Osteoblast (primary cell): ENCODE measurements at regions not wholly inside any gene's neighbourhood (a gene's known extent, or its start where the extent isn't known, plus 50 kb on each side); places are given as distances from the start of the nearest gene placed in this dataset.

ENCODE experiments used
- DNase-seq: peaks from one replicate; pipeline ENCODE4 v3.0.0; 2011; ENCODE audit warnings: low spot score, mixed read lengths; ENCODE audit not compliant: insufficient read length; ENCODE audit errors: missing footprints
- H2AFZ ChIP-seq: 2 replicates; pipeline ENCODE4 v1.6.0; 2011; ENCODE audit warnings: mild to moderate bottlenecking, low read length
- H3K27ac ChIP-seq: 2 replicates; pipeline ENCODE4 v1.5.1; 2011; ENCODE audit warnings: mild to moderate bottlenecking, low read depth, low read length, moderate library complexity
- H3K27me3 ChIP-seq: 2 replicates; pipeline ENCODE4 v1.6.0; 2012; ENCODE audit warnings: mild to moderate bottlenecking, control low read depth, inconsistent platforms, low read length, moderate library complexity; ENCODE audit not compliant: insufficient read depth
- H3K36me3 ChIP-seq: 2 replicates; pipeline ENCODE4 v1.5.1; 2011; ENCODE audit warnings: mild to moderate bottlenecking, low read length, control low read depth, moderate library complexity; ENCODE audit not compliant: insufficient read depth
- H3K4me1 ChIP-seq: 2 replicates; pipeline ENCODE4 v1.5.1; 2011; ENCODE audit warnings: mild to moderate bottlenecking, low read length, control low read depth, moderate library complexity; ENCODE audit not compliant: insufficient read depth
- H3K4me2 ChIP-seq: 2 replicates; pipeline ENCODE4 v1.6.0; 2011; ENCODE audit warnings: mild to moderate bottlenecking, low read length; ENCODE audit not compliant: insufficient read depth
- H3K4me3 ChIP-seq: fragments of 200-600 bp; sonication (generic); 3 replicates; pipeline ENCODE4 v1.5.1; 2012; ENCODE audit warnings: mild to moderate bottlenecking, low read length, inconsistent platforms; ENCODE audit not compliant: insufficient read depth
- H3K79me2 ChIP-seq: 2 replicates; pipeline ENCODE4 v1.6.0; 2012; ENCODE audit warnings: mild to moderate bottlenecking, low read length, control low read depth, inconsistent platforms; ENCODE audit not compliant: insufficient read depth
- H3K9me3 ChIP-seq: 2 replicates; pipeline ENCODE4 v1.5.1; 2011; ENCODE audit warnings: low read depth, low read length, control low read depth
- H4K20me1 ChIP-seq: 2 replicates; pipeline ENCODE4 v1.6.0; 2012; ENCODE audit warnings: mild to moderate bottlenecking, low read length, control low read depth; ENCODE audit not compliant: insufficient read depth
- TF ChIP-seq, protein P1 (sequence below): IDR thresholded peaks from 2 replicates; pipeline ENCODE4 v1.5.1; 2011; ENCODE audit warnings: mild to moderate bottlenecking, low read depth, low read length, moderate library complexity; ENCODE audit errors: extremely low read depth

DNA sequence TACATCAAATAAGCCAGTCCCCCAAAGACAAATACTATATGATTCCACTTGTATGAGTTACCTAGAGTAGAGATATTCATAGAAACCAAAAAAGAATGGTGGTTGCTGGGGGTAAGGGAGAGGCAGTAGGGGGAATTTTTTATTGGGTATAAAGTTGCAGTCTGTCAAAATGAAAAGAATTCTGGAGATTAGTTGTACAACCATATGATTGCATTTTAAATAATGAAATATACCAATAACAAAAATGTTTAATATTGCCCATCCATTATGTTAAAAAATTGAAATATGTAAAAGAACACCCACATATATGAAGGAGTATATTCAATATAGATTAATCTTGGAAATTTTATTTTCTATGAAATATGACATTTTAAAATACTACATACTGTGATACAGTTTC lies 1383.5 kb downstream of the FSCB start:
- TF ChIP-seq, protein P1, sequence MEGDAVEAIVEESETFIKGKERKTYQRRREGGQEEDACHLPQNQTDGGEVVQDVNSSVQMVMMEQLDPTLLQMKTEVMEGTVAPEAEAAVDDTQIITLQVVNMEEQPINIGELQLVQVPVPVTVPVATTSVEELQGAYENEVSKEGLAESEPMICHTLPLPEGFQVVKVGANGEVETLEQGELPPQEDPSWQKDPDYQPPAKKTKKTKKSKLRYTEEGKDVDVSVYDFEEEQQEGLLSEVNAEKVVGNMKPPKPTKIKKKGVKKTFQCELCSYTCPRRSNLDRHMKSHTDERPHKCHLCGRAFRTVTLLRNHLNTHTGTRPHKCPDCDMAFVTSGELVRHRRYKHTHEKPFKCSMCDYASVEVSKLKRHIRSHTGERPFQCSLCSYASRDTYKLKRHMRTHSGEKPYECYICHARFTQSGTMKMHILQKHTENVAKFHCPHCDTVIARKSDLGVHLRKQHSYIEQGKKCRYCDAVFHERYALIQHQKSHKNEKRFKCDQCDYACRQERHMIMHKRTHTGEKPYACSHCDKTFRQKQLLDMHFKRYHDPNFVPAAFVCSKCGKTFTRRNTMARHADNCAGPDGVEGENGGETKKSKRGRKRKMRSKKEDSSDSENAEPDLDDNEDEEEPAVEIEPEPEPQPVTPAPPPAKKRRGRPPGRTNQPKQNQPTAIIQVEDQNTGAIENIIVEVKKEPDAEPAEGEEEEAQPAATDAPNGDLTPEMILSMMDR, result no peak
- no peak overlapping the region for H3K27ac ChIP-seq
- no peak overlapping the region for H3K4me2 ChIP-seq
- no peaks in the 10 kb centered on the region for H3K27me3 ChIP-seq
- H3K79me2 ChIP-seq, result no peaks in the 10 kb centered on the region
- no peaks in the 10 kb centered on the region for H3K4me1 ChIP-seq
- no peak overlapping the region for H3K4me3 ChIP-seq
- no peaks in the 10 kb centered on the region for H4K20me1 ChIP-seq
- H3K36me3 ChIP-seq, result no peaks in the 10 kb centered on the region
- DNase-seq, result no peak
- H3K9me3 ChIP-seq, result peaks cover 2% of the 10 kb centered on the region
- H2AFZ ChIP-seq, result no peak overlapping the region

DNA sequence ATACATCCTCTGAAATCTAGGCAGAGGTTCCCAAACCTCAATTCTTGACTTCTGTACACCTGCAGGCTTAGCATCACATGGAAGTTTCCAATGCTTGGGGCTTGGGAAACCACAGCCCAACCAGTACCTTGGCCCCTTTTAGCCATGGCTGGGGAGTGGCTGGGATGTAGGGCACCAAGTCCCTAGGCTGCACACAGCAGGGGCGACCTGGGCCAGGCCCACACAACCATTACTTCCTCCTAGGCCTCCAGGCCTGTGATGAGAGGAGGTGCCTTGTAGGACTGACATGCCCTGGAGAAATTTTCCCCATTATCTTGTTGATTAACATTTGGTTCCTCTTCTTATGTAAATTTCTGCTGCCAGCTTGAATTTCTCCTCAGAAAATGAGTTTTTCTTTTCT lies 1387.4 kb downstream of the FSCB start:
- H3K4me1 ChIP-seq, result no peaks in the 10 kb centered on the region
- TF ChIP-seq, protein P1, result no peak
- no peaks in the 10 kb centered on the region for H3K79me2 ChIP-seq
- no peak overlapping the region for H3K4me3 ChIP-seq
- DNase-seq, result no peak
- no peak overlapping the region for H2AFZ ChIP-seq
- no peaks in the 10 kb centered on the region for H4K20me1 ChIP-seq
- H3K27ac ChIP-seq, result no peak overlapping the region
- H3K36me3 ChIP-seq, result no peaks in the 10 kb centered on the region
- H3K4me2 ChIP-seq, result no peak overlapping the region
- H3K9me3 ChIP-seq, result peaks cover 2% of the 10 kb centered on the region
- no peaks in the 10 kb centered on the region for H3K27me3 ChIP-seq

DNA sequence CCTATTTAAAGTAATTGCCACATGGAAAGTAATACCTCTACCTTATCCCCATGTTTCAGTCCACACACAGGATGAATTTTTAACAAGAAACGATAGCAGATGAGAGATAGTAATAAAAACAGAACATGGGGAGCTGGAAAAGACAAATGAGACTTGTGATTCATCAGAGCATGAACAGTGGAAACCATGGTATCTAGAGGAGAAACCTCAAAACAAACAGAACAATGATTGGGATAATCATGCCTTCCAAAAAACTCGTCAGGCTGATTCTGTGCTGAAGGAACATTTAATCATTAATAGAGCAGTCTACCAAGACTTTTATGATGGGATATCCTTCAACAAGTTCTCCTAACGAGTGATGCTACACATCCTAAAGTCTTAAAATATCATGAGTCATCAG lies 1390.7 kb downstream of the FSCB start:
- Histone ChIP-seq H3K27ac (no peak overlapping the region), H3K79me2 (no peaks in the 10 kb centered on the region), H3K36me3 (no peaks in the 10 kb centered on the region), H4K20me1 (no peaks in the 10 kb centered on the region), H3K4me3 (no peak overlapping the region), H3K4me2 (no peak overlapping the region), H3K9me3 (peaks cover 2% of the 10 kb centered on the region), H3K4me1 (no peaks in the 10 kb centered on the region), H2AFZ (no peak overlapping the region), H3K27me3 (no peaks in the 10 kb centered on the region)
- DNase-seq, result no peak
- TF ChIP-seq, protein P1, result no peak

DNA sequence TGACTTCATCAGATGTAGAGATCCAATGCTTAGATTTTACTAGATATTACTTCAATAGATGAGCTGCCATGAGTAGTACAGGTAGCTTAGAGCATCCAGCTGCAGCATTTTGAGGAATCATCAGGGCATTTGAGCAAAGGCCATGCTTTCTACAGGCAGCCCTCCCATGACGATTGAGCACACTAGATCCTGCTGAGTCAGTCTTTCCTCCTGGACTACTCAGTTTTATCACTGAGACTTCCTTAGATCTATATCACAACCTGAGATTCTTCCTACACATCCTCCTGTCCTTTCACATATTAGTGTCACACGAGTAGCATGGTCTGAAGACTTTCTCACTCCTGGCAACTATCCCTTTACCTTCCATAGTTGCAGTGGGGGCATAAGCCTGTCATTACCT lies 1401.8 kb downstream of the FSCB start:
- Histone ChIP-seq H3K4me2 (no peak overlapping the region), H3K4me1 (no peaks in the 10 kb centered on the region), H3K27me3 (no peaks in the 10 kb centered on the region), H3K79me2 (no peaks in the 10 kb centered on the region), H3K27ac (no peak overlapping the region), H3K4me3 (no peak overlapping the region), H4K20me1 (no peaks in the 10 kb centered on the region), H3K9me3 (peaks cover 2% of the 10 kb centered on the region), H3K36me3 (no peaks in the 10 kb centered on the region), H2AFZ (no peak overlapping the region)
- no peak for DNase-seq
- TF ChIP-seq, protein P1, result no peak
